H1 (cell line): ENCODE measurements at regions not wholly inside any gene's neighbourhood (a gene's known extent, or its start where the extent isn't known, plus 50 kb on each side); places are given as distances from the start of the nearest gene placed in this dataset.

ENCODE experiments used
- CTCF ChIA-PET: fragments of 300-600 bp; sonication (Branson Sonifier 250); formaldehyde crosslinking; loops from one replicate; lab custom pipeline; 2021; ENCODE audit not compliant: partially characterized antibody; lab: Charles Lee
- POLR2A ChIA-PET: fragments of 300-600 bp; sonication (Branson Sonifier 250); formaldehyde crosslinking; loops from one replicate; lab custom pipeline; 2021; ENCODE audit warnings: inconsistent platforms; ENCODE audit not compliant: partially characterized antibody; lab: Charles Lee
- DNase-seq, 2 experiments: peaks; one replicate each; pipeline versions ENCODE4 v3.0.0 to v3.0.0-alpha.2; 2010 to 2022; ENCODE audit warnings: low spot score in 2 of 2, low read depth in 1 of 2, mixed read lengths in 1 of 2
- FAIRE-seq: peaks from 2 replicates; lab custom pipeline; 2011; peaks lifted over from hg19 to GRCh38; lab: Jason Lieb, UNC
- H2AFZ ChIP-seq: 2 replicates; pipeline ENCODE4 v1.8.1; 2012; ENCODE audit warnings: low read length, inconsistent platforms
- H2AK5ac ChIP-seq: 2 replicates; pipeline ENCODE4 v1.6.1; 2013; ENCODE audit warnings: low read depth, low read length
- H2BK120ac ChIP-seq: replicated peaks from 2 replicates; pipeline ENCODE3; 2013; ENCODE audit warnings: low read depth, low read length, inconsistent platforms
- H2BK12ac ChIP-seq: 2 replicates; pipeline ENCODE4 v1.6.1; 2013; ENCODE audit warnings: low read depth, low read length
- H2BK15ac ChIP-seq: 2 replicates; pipeline ENCODE4 v1.6.1; 2013; ENCODE audit warnings: low read length
- H2BK20ac ChIP-seq: 2 replicates; pipeline ENCODE4 v1.6.1; 2013; ENCODE audit warnings: low read length
- H2BK5ac ChIP-seq: 2 replicates; pipeline ENCODE4 v1.6.1; 2013; ENCODE audit warnings: low read depth, low read length
- H3K14ac ChIP-seq: 2 replicates; pipeline ENCODE4 v1.6.1; 2013; ENCODE audit warnings: inconsistent platforms; ENCODE audit not compliant: insufficient read length
- H3K18ac ChIP-seq: 2 replicates; pipeline ENCODE4 v1.6.1; 2013; ENCODE audit warnings: low read length; ENCODE audit errors: extremely low read depth
- H3K23ac ChIP-seq: 2 replicates; pipeline ENCODE4 v1.6.1; 2013; ENCODE audit warnings: inconsistent platforms; ENCODE audit not compliant: insufficient read length
- H3K23me2 ChIP-seq: 2 replicates; pipeline ENCODE4 v1.6.1; 2013; ENCODE audit warnings: low read depth, low read length
- H3K27ac ChIP-seq: 2 replicates; pipeline ENCODE4 v1.6.1; 2011; ENCODE audit warnings: low read depth, low read length, inconsistent platforms
- H3K27me3 ChIP-seq, 4 experiments: replicated peaks in 1 of 4; 1 replicate in 1 of 4; 2 replicates in 3 of 4; pipeline versions ENCODE4 v1.6.1 to v1.8.1; 2011 to 2013; ENCODE audit warnings: low read length in 3 of 4, mild to moderate bottlenecking in 3 of 4, inconsistent platforms in 2 of 4, mixed read lengths in 2 of 4, moderate library complexity in 1 of 4; ENCODE audit not compliant: control insufficient read depth in 3 of 4, insufficient read depth in 3 of 4; ENCODE audit errors: extremely low read depth in 1 of 4
- H3K36me3 ChIP-seq, 4 experiments: 2 replicates each; pipeline versions ENCODE4 v1.6.1 to v1.8.1; 2011 to 2013; ENCODE audit warnings: mild to moderate bottlenecking in 4 of 4, low read length in 3 of 4, moderate library complexity in 2 of 4, control low read depth in 1 of 4, inconsistent platforms in 1 of 4; ENCODE audit not compliant: insufficient read depth in 4 of 4, control insufficient read depth in 2 of 4
- H3K4ac ChIP-seq: replicated peaks from 2 replicates; pipeline ENCODE3; 2013; ENCODE audit warnings: low read length, low read depth, mixed read lengths, inconsistent platforms; ENCODE audit not compliant: insufficient read length
- H3K4me1 ChIP-seq, 4 experiments: replicated peaks in 1 of 4; 1 replicate in 1 of 4; 2 replicates in 3 of 4; pipeline versions ENCODE4 v1.6.1 to v1.8.1; 2011 to 2013; ENCODE audit warnings: low read length in 3 of 4, inconsistent platforms in 2 of 4, mixed read lengths in 1 of 4; ENCODE audit not compliant: insufficient read depth in 4 of 4, control insufficient read depth in 3 of 4
- H3K4me2 ChIP-seq, 2 experiments: 2 replicates each; pipeline versions ENCODE4 v1.6.1 to v1.8.1; 2011 to 2013; ENCODE audit warnings: low read depth in 2 of 2, low read length in 2 of 2, control low read depth in 1 of 2, inconsistent platforms in 1 of 2, mild to moderate bottlenecking in 1 of 2; ENCODE audit not compliant: insufficient read depth in 1 of 2
- H3K4me3 ChIP-seq, 4 experiments: fragments of 200-600, 300-600 bp in 1 of 4; sonication (generic), shearing (Covaris generic), sonication (Bioruptor Twin) in 1 of 4; 2 replicates each; pipeline versions ENCODE4 v1.5.1 to v1.8.1; 2011 to 2016; ENCODE audit warnings: low read length in 4 of 4, low read depth in 3 of 4, control low read depth in 2 of 4, inconsistent platforms in 2 of 4, mild to moderate bottlenecking in 2 of 4, mixed read lengths in 1 of 4, moderate library complexity in 1 of 4; ENCODE audit not compliant: insufficient read depth in 2 of 4; ENCODE audit errors: extremely low read depth in 1 of 4
- H3K56ac ChIP-seq: replicated peaks from 2 replicates; pipeline ENCODE3; 2013; ENCODE audit warnings: low read depth, mild to moderate bottlenecking, mixed read lengths, low read length, inconsistent platforms; ENCODE audit not compliant: insufficient read length
- H3K79me1 ChIP-seq: 2 replicates; pipeline ENCODE4 v1.6.1; 2013; ENCODE audit warnings: low read depth, low read length, control low read depth
- H3K79me2 ChIP-seq, 2 experiments: 2 replicates each; pipeline versions ENCODE4 v1.6.1 to v1.8.1; 2012 to 2013; ENCODE audit warnings: low read length in 2 of 2, mild to moderate bottlenecking in 2 of 2, inconsistent platforms in 1 of 2; ENCODE audit not compliant: insufficient read depth in 2 of 2, control insufficient read depth in 1 of 2
- H3K9ac ChIP-seq, 4 experiments: replicated peaks in 1 of 4; 1 replicate in 1 of 4; 2 replicates in 3 of 4; pipeline versions ENCODE4 v1.6.1 to v1.8.1; 2011 to 2013; ENCODE audit warnings: low read depth in 3 of 4, low read length in 3 of 4, control low read depth in 2 of 4, mild to moderate bottlenecking in 2 of 4, moderate library complexity in 2 of 4, inconsistent platforms in 1 of 4; ENCODE audit errors: extremely low read depth in 1 of 4
- H3K9me3 ChIP-seq, 2 experiments: 2 replicates each; pipeline versions ENCODE4 v1.6.1 to v1.8.1; 2012 to 2013; ENCODE audit warnings: mild to moderate bottlenecking in 2 of 2, moderate library complexity in 2 of 2, control low read depth in 1 of 2, inconsistent platforms in 1 of 2, low read depth in 1 of 2, low read length in 1 of 2, mixed read lengths in 1 of 2; ENCODE audit not compliant: insufficient read depth in 2 of 2
- H4K20me1 ChIP-seq, 2 experiments: replicated peaks in 1 of 2; 2 replicates each; pipeline versions ENCODE3 to v1.8.1; 2011 to 2013; ENCODE audit warnings: inconsistent platforms in 2 of 2, low read length in 2 of 2, mild to moderate bottlenecking in 1 of 2; ENCODE audit not compliant: insufficient read depth in 2 of 2, control insufficient read depth in 1 of 2
- H4K5ac ChIP-seq: 2 replicates; pipeline ENCODE4 v1.6.1; 2013; ENCODE audit warnings: low read length, low read depth, mixed read lengths, inconsistent platforms; ENCODE audit not compliant: insufficient read length
- H4K8ac ChIP-seq: 2 replicates; pipeline ENCODE4 v1.8.0; 2013; ENCODE audit warnings: mild to moderate bottlenecking, moderate library complexity, low read length, inconsistent platforms; ENCODE audit not compliant: insufficient read depth; ENCODE audit errors: extremely low read depth
- H4K91ac ChIP-seq: replicated peaks from 2 replicates; pipeline ENCODE3; 2013; ENCODE audit warnings: low read length, mixed read lengths, inconsistent platforms; ENCODE audit not compliant: insufficient read length
- CTBP2 ChIP-seq: IDR thresholded peaks from 2 replicates; pipeline ENCODE4 v1.7.0; 2011; ENCODE audit warnings: borderline replicate concordance, mild to moderate bottlenecking, moderate library complexity, mixed read lengths, low read length; ENCODE audit not compliant: insufficient read depth, insufficient read length
- FOSL1 ChIP-seq: IDR thresholded peaks from 2 replicates; pipeline ENCODE4 v1.6.1; 2011; ENCODE audit warnings: mild to moderate bottlenecking, low read depth, low read length, moderate library complexity; ENCODE audit not compliant: insufficient read depth
- PHF8 ChIP-seq: fragments of 200-600 bp; sonication (generic); conservative IDR thresholded peaks from 2 replicates; pipeline ENCODE4 v1.7.1; 2012; ENCODE audit warnings: low read depth, mild to moderate bottlenecking, inconsistent platforms, low read length, moderate library complexity
- WGBS, 2 experiments: shearing (Covaris generic) in 1 of 2; methylation state at CpG; one replicate each; pipeline versions ENCODE4 v1.1.6 to v1.1.7; 2013 to 2015; ENCODE audit warnings: low lambda C conversion rate in 2 of 2, mixed read lengths in 2 of 2, inconsistent platforms in 1 of 2, low coverage in 1 of 2, missing lambda C conversion rate in 1 of 2; ENCODE audit not compliant: insufficient replicate concordance in 2 of 2, insufficient coverage in 1 of 2, insufficient read length in 1 of 2; ENCODE audit errors: extremely low coverage in 1 of 2, missing lambda C conversion rate in 1 of 2; 5-methylcytosine and 5-hydroxymethylcytosine counted together

GRCh38 chr21:16196001-16196400 lies 466.2 kb downstream of the USP25 start:
- Histone ChIP-seq H3K36me3 (no peaks in the 10 kb centered on the region), H3K23ac (no peak overlapping the region), H2AFZ (no peak overlapping the region), H2BK12ac (no peak overlapping the region), H4K5ac (no peak overlapping the region), H3K27me3 (no peaks in the 10 kb centered on the region), H3K4me1 (peaks cover 0 to 3% (median 1%) of the 10 kb centered on the region in 4 experiments; a peak in 2 of 7 replicates), H3K4me2 (no peak overlapping the region), H2AK5ac (no peak overlapping the region), H2BK20ac (no peak overlapping the region), H3K56ac (no peak overlapping the region), H4K20me1 (no peaks in the 10 kb centered on the region), H2BK15ac (no peak overlapping the region), H3K27ac (no peak overlapping the region), H3K9me3 (no peaks in the 10 kb centered on the region), H2BK5ac (no peak overlapping the region), H3K23me2 (no peaks in the 10 kb centered on the region; the same call in 1 of the 2 replicates), H3K9ac (no peak overlapping the region), H3K79me2 (no peaks in the 10 kb centered on the region), H4K91ac (no peak overlapping the region), H3K18ac (no peak overlapping the region), H3K4me3 (no peak overlapping the region), H3K79me1 (no peaks in the 10 kb centered on the region), H3K4ac (no peak overlapping the region), H2BK120ac (no peak overlapping the region), H4K8ac (no peak overlapping the region), H3K14ac (no peak overlapping the region)
- CTCF ChIA-PET: interaction anchor here (0.9 to 1.2 kb wide), 2 partner anchors 113 to 413 kb away, joined by 3 read pairs; no protein-coding TSS in a partner anchor
- FAIRE-seq: no peak
- no peak for TF ChIP-seq CTBP2
- no peak for TF ChIP-seq PHF8
- TF ChIP-seq FOSL1: no peak
- WGBS, 2 experiments: 88% methylated on average over 2 of the region's 2 CpGs; no CpG with 5 or more reads in 1 of the 2 experiments
- POLR2A ChIA-PET: no interaction called here
- no peak for DNase-seq
